ENCODE measurements at regions not wholly inside any gene's neighbourhood (a gene's known extent, or its start where the extent isn't known, plus 50 kb on each side); places are given as distances from the start of the nearest gene placed in this dataset.

- H3K79me2 ChIP-seq (ENCODE audit: control insufficient read depth, insufficient read depth, low read length) = no peaks in the 10 kb centered on the region
- no peak for FAIRE-seq
- no peaks in the 10 kb centered on the region for H3K9me1 ChIP-seq (ENCODE audit: control insufficient read depth, extremely low read depth, insufficient read depth, low read length)
- H3K36me3 ChIP-seq (ENCODE audit: control insufficient read depth in 2 of 2, extremely low read depth in 1 of 2, insufficient read depth in 2 of 2, low read length in 2 of 2) = no peaks in the 10 kb centered on the region
- H3K4me1 ChIP-seq (ENCODE audit: control insufficient read depth, extremely low read depth, insufficient read depth, low read length) = peaks cover 7% of the 10 kb centered on the region
- no peaks in the 10 kb centered on the region for H3K27me3 ChIP-seq (ENCODE audit: control insufficient read depth, extremely low read depth, insufficient read depth, low read length)
- TF ChIP-seq CTCF (optimal IDR thresholded peaks at IDR 0.05 in 1 of 3, IDR thresholded peaks at IDR 0.05 in 1 of 3, conservative IDR thresholded peaks at IDR 0.05 in 1 of 3; ENCODE audit: extremely low read depth in 1 of 3, insufficient read depth in 2 of 3, low read length in 3 of 3) (no peak), EZH2 (IDR thresholded peaks at IDR 0.05; ENCODE audit: low read length) (no peak)
- H3K4me2 ChIP-seq (ENCODE audit: control insufficient read depth, extremely low read depth, insufficient read depth, low read depth, low read length) = no peak overlapping the region
- no peak overlapping the region for H3K9ac ChIP-seq (ENCODE audit: control insufficient read depth, extremely low read depth, insufficient read depth, low read length)
- no peak for DNase-seq (ENCODE audit: low read depth, low spot score)
- no peaks in the 10 kb centered on the region for H4K20me1 ChIP-seq (ENCODE audit: control insufficient read depth, extremely low read depth, insufficient read depth, low read length)
- no peak overlapping the region for H3K4me3 ChIP-seq (ENCODE audit: control insufficient read depth in 2 of 3, extremely low read depth in 1 of 3, insufficient read depth in 2 of 3, low read depth in 1 of 3, low read length in 3 of 3)
- no peak overlapping the region for H2AFZ ChIP-seq (ENCODE audit: control insufficient read depth, low read length)
- H3K27ac ChIP-seq (ENCODE audit: control insufficient read depth, insufficient read depth, low read length) = no peak overlapping the region
- dilution Hi-C loops (cut with MboI; ENCODE audit: extremely low pct_ligation_motif_present, low sequenced_read_pairs) = no loop called here
- H3K9me3 ChIP-seq (ENCODE audit: control insufficient read depth, low read depth, low read length) = no peaks in the 10 kb centered on the region
Observed at GRCh38 chr5:57332361-57332760, 150.2 kb downstream of the ACTBL2 start.

- Histone ChIP-seq H3K4me3 (ENCODE audit: control insufficient read depth in 2 of 3, extremely low read depth in 1 of 3, insufficient read depth in 2 of 3, low read depth in 1 of 3, low read length in 3 of 3) (no peak overlapping the region), H2AFZ (ENCODE audit: control insufficient read depth, low read length) (no peak overlapping the region)
- DNase-seq (ENCODE audit: low read depth, low spot score) = peak; percentile 68
Observed at GRCh38 chr5:57327561-57328367, 153.9 kb downstream of the GPBP1 start.

More at GRCh38 chr5:57327561-57328367, 153.9 kb downstream of the GPBP1 start:
- Histone ChIP-seq H3K4me1 (ENCODE audit: control insufficient read depth, extremely low read depth, insufficient read depth, low read length) (peaks cover 10% of the 10 kb centered on the region), H3K9me3 (ENCODE audit: control insufficient read depth, low read depth, low read length) (no peaks in the 10 kb centered on the region), H3K79me2 (ENCODE audit: control insufficient read depth, insufficient read depth, low read length) (no peaks in the 10 kb centered on the region), H3K36me3 (ENCODE audit: control insufficient read depth in 2 of 2, extremely low read depth in 1 of 2, insufficient read depth in 2 of 2, low read length in 2 of 2) (no peaks in the 10 kb centered on the region), H4K20me1 (ENCODE audit: control insufficient read depth, extremely low read depth, insufficient read depth, low read length) (no peaks in the 10 kb centered on the region), H3K9ac (ENCODE audit: control insufficient read depth, extremely low read depth, insufficient read depth, low read length) (no peak overlapping the region), H3K27me3 (ENCODE audit: control insufficient read depth, extremely low read depth, insufficient read depth, low read length) (no peaks in the 10 kb centered on the region), H3K9me1 (ENCODE audit: control insufficient read depth, extremely low read depth, insufficient read depth, low read length) (no peaks in the 10 kb centered on the region), H3K27ac (ENCODE audit: control insufficient read depth, insufficient read depth, low read length) (no peak overlapping the region), H3K4me2 (ENCODE audit: control insufficient read depth, extremely low read depth, insufficient read depth, low read depth, low read length) (no peak overlapping the region)
- TF ChIP-seq EZH2 (IDR thresholded peaks at IDR 0.05; ENCODE audit: low read length) (no peak), CTCF (optimal IDR thresholded peaks at IDR 0.05 in 1 of 3, IDR thresholded peaks at IDR 0.05 in 1 of 3, conservative IDR thresholded peaks at IDR 0.05 in 1 of 3; ENCODE audit: extremely low read depth in 1 of 3, insufficient read depth in 2 of 3, low read length in 3 of 3) (no peak)
- peak; percentile 87 for FAIRE-seq
- dilution Hi-C loops (cut with MboI; ENCODE audit: extremely low pct_ligation_motif_present, low sequenced_read_pairs) = no loop called here

All from keratinocyte (primary cell).